GM18907 (cell line): ENCODE measurements at regions not wholly inside any gene's neighbourhood (a gene's known extent, or its start where the extent isn't known, plus 50 kb on each side); places are given as distances from the start of the nearest gene placed in this dataset.
A peak's percentile ranks its signal among the peaks of the same experiment; 100 is the strongest.

Experiments used
- ATAC-seq: cut with Tn5 transposase; IDR thresholded peaks from one replicate; pipeline ENCODE4 v1.9.1; 2021; ENCODE audit warnings: mild to moderate bottlenecking, moderate library complexity; ENCODE audit not compliant: unreplicated experiment

DNA sequence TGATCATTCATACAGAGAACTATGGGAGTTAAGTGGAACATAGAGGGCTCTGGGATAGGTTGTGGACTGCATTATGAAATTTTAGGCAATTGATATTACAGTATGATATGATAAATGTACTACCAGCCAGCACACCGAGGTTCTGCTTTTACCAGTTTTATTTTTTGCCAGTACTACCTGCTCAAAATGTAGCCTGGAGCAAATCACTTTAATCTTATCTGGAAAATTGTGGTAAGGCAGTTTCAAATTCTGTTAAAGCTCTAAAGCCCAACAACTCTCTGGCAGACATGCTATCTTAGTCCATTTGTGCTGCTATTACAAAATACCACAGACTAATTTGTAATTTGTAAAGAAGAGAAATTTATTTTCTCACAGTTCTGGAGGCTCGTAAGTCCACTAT is 474.9 kb upstream of the CWC22 start:
- ATAC-seq = no peak

- no peak for ATAC-seq
Observed at GRCh38 chr2:180478883-180479282, 471.8 kb upstream of the CWC22 start.

- ATAC-seq = no peak
Observed at GRCh38 chr2:180474716-180475115, 467.6 kb upstream of the CWC22 start.

DNA sequence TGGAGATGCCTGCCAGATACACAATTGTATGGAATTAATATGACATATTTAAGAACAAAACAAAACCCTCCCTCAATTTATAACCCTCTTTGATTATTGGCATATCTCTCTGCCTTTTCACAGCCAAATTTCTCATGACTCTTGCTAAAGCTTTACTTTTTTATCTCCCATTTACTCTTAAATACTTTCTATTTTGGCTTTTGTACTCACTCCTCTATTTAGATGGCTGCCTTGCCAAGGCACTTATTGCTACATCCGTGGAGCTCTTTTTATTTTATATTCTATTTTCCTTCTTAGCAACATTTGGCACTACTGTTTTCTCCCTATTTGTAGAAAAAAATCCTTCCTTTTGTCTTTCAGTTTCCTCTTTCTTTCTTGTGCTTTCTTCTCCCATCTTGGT is 466.4 kb upstream of the CWC22 start:
- no peak for ATAC-seq

DNA sequence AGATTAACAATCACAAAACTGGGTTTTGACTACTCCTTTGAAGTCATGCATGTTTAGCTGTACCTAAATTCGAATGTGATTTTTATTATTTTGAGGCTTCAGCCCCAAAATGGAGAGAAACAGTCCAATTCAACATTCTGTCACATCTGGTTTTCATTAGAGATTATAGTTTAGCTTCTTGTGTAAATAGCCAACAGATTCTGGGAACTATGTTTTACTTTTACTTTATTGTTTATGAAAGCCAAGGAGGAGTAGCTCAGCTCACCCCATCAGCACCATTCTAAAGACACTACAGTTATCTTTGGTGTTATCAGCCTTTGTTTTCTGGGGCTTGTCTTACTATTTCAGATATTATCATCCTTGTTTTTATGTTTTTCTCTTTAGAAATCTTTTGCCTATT is 465.0 kb upstream of the CWC22 start:
- no peak for ATAC-seq

DNA sequence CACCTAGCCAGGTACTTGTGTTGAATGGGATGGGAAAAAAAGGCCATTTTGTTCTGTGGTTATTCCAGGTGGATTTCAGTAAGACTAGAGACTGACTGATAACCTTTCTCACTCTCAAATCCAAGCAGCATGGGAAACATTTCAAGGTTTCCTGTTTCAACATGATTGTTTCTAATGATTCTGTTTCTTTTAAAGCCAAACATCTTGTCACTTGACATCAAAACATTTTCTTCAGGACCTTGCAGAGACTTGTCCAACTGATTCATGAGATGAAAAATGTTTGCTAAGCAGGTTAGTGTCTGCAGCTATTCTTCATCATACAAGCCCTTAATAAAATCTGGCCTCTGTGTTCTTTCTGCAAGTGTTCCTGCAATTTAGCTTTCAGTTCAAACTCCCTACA is 456.5 kb upstream of the CWC22 start:
- no peak for ATAC-seq

GRCh38 chr2:180461761-180462160 is 454.7 kb upstream of the CWC22 start:
- ATAC-seq = no peak

- ATAC-seq = no peak
Observed at GRCh38 chr2:180456801-180457200, 449.7 kb upstream of the CWC22 start.

GRCh38 chr2:180450841-180451240 is 443.7 kb upstream of the CWC22 start:
- ATAC-seq = no peak

DNA sequence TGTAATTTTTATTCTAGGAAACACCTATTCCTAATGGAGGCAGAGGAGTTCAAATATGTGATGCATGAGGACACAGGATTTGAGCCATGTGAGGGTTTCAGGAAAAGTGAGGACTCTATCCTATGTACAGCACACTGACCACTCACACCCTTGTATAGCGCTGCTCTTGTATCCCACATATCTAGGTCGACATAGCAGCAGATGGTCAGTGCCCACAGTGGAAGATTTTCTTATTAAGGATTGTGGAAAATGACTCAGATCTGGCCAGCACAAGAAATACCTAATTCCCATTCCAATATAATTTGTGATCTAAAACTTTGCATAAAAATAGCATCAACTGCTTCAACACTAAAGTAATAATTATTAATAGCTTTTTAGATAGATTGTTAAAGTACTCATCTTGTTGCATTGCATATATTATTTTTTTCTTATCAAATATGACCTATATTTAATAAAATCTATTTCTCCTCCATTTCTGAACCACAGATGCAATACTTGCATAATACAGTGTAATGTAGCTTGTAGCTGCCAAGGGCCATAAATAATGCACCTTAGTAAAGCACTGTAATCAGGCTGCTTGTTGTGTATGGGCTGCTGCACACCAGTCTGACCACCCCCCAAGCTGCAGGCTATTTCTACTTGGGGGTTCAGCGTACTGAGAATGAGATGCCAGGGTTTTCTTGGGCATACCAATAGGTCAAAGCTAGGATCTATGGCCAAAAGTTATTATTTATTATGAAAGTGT is 442.2 kb upstream of the CWC22 start:
- ATAC-seq = no peak

DNA sequence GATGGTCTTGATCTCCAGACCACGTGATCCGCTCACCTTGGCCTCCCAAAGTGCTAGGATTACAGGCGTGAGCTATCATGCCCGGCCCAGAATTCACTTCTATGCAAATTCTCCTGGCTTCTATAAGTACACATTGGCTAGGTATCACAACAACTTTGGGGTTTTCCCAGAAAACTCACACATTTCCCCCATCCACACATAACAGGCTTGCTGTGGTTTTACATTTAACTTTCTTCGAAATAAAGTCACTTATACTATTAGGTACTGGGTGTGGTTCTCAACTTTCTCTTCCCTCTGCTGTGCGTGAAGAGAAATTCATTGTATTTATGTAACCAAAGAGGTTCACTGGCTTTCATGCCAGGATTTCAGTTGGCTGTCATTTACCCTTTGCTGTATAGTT is 439.4 kb upstream of the CWC22 start:
- ATAC-seq = no peak

DNA sequence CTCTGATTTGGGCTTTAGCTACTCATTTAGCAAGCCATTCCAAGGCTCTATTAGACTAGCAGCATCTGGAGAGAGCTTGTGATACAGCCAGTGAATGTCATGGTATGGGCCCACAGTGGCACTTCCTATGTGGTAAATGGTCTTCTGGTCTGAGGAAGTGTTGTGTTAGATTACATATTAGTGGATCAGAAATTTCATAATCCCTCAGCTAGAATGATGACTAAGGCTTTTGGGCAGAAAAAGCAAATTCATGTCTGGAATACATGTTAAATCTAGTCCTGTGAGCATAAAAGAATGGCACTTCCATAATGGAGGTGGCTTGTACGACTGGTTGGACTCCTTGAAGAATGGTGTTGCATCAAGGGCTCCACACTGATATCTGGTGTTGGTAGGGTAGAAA is 436.8 kb upstream of the CWC22 start:
- ATAC-seq = peak; percentile 68

- ATAC-seq = peak; percentile 36
Observed at GRCh38 chr2:180442860-180443644, 436.0 kb upstream of the CWC22 start.

GRCh38 chr2:180419212-180419611 is 412.1 kb upstream of the CWC22 start:
- no peak for ATAC-seq

DNA sequence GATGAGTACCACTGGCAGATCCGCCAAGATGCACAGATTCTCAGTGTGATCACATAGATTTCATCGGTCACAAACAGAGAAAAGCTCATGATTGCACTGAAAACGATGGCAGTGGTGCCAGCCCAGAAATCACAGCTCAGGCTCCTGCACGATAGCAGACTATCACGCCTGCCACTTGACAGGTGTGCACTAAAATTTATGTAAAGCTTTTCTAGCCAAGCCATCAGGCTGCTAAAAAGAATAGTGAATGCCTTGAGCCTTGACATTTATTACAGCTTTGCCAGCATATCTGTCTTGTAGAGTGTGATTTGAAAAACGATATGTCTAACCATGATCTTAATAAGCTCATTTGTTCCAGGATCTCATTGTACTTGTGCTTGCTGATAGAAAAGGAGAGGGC is 409.5 kb upstream of the CWC22 start:
- ATAC-seq = no peak

DNA sequence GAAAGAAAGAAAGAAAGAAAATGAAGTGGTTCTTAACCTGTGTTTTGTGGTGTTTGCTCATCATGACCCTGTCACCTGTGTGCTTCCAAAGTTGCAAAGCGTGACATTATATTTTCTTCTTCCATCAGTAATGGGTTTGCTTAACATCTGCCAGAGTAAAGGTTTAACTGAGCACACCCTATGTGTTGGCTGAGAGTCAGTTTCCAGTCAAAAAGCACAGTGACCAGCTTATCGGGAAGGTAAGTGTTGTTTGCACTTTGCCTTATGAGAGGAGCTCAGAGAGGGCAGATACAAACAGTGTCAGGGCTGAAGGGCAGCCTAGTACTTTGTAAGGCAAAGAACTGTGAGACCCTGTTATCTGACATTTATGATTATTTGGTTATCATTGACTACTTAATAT is 406.2 kb upstream of the CWC22 start:
- no peak for ATAC-seq

- no peak for ATAC-seq
Observed at GRCh38 chr2:180412219-180412618, 405.1 kb upstream of the CWC22 start.

DNA sequence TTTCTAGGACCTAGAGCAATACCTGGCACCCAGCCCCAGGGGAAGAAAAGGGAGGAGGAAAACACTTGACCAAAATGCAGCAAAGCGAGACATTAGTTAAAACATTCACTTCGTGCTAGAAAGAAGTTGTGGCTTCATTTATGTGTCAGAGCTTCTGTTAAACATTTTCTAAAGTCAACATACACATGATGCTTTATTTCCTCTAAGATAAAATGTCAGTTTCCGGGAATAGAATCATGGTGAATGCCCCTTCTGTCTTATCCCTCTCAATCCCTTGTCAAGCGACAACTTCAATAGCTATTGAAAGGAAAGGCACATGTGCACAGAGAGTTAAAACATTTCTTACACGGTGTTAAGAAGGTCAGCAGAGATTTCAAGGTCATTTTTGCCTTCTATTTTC is 404.6 kb upstream of the CWC22 start:
- peak; percentile 89 for ATAC-seq

DNA sequence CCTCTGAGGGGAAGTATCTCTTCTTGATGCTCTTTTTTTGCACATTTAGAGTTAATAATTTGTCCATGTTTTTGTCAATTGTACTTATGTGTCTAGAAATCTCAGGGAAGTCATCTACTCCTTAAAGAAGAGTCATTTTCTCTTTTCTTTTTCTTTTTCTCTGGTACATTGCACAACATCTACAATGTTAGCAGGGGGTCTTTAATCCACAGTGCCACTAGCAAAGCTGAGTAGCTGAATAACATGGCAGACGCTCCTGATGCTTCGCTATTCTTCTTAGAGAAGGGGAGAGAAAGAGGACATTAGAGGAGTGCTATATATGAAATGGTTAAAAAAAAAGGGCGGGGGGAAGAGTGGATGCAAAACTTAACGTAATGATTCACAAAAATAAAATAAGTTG is 399.6 kb upstream of the CWC22 start:
- ATAC-seq = no peak

GRCh38 chr2:180405520-180405919 is 398.4 kb upstream of the CWC22 start:
- ATAC-seq = peak; percentile 67

- no peak for ATAC-seq
Observed at GRCh38 chr2:180394305-180394704, 387.2 kb upstream of the CWC22 start.

GRCh38 chr2:180385601-180386201 is 378.6 kb upstream of the CWC22 start:
- no peak for ATAC-seq
